ENCODE measurements at regions not wholly inside any gene's neighbourhood (a gene's known extent, or its start where the extent isn't known, plus 50 kb on each side); places are given as distances from the start of the nearest gene placed in this dataset.

DNA sequence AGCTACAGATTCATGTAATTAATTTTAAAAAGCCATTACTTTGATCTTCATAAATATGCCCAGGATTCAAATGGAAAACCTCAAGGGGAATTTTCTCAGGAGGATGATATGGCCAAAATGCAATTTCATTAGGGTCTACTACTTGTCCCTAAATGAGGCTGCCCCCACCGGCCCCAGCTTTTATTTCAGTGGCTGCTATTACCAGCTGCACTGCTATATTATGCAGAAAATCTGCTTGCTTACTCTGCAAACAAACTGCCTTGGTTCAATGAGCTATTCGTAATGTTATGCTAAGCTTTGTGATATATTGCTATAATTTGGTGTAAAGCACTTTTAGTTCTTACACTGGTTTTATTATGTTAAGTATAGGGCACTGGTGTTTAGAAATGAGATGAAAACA is 137.3 kb upstream of the TMTC4 start:
- no peak for TF ChIP-seq CTCF (IDR thresholded peaks at IDR 0.05)
- TF ChIP-seq EZH2 (IDR thresholded peaks at IDR 0.05) = no peak
